ENCODE measurements at regions not wholly inside any gene's neighbourhood (a gene's known extent, or its start where the extent isn't known, plus 50 kb on each side); places are given as distances from the start of the nearest gene placed in this dataset.
"Not testable (repeated sequence)": the region's sequence is repeated elsewhere in the genome, so short reads cannot be mapped to it uniquely, and the experiment has no call there.

GRCh38 chr1:228611707-228612106, 123.6 kb upstream of the RHOU start:
- TF ChIP-seq CTCF, POLR2A (IDR thresholded peaks at IDR 0.05): not testable (repeated sequence)
